Neuronal stem cell (in vitro differentiated cells): ENCODE measurements at regions not wholly inside any gene's neighbourhood (a gene's known extent, or its start where the extent isn't known, plus 50 kb on each side); places are given as distances from the start of the nearest gene placed in this dataset.

ENCODE experiments used
- DNase-seq: peaks from one replicate; pipeline ENCODE4 v3.0.0-alpha.2; 2013; ENCODE audit warnings: low spot score
- H2AFZ ChIP-seq: one replicate; pipeline ENCODE4 v1.6.1; 2013; ENCODE audit warnings: mild to moderate bottlenecking, low read length, inconsistent platforms
- H2AK5ac ChIP-seq: 2 replicates; pipeline ENCODE4 v1.6.1; 2013; ENCODE audit warnings: low read depth, mild to moderate bottlenecking, inconsistent platforms, low read length, moderate library complexity, mixed read lengths
- H2BK120ac ChIP-seq: 2 replicates; pipeline ENCODE4 v1.6.1; 2013; ENCODE audit warnings: low read depth, mild to moderate bottlenecking, inconsistent platforms, low read length, moderate library complexity, mixed read lengths
- H2BK12ac ChIP-seq: one replicate; pipeline ENCODE4 v1.6.1; 2013; ENCODE audit warnings: low read length, inconsistent platforms
- H2BK15ac ChIP-seq: 2 replicates; pipeline ENCODE4 v1.6.1; 2013; ENCODE audit warnings: mild to moderate bottlenecking, low read length, inconsistent platforms, mixed read lengths
- H2BK5ac ChIP-seq: one replicate; pipeline ENCODE4 v1.6.1; 2013; ENCODE audit warnings: inconsistent platforms, mild to moderate bottlenecking, low read length, moderate library complexity
- H3K14ac ChIP-seq: one replicate; pipeline ENCODE4 v1.6.1; 2013; ENCODE audit warnings: low read length, inconsistent platforms
- H3K18ac ChIP-seq: 2 replicates; pipeline ENCODE4 v1.6.1; 2013; ENCODE audit warnings: low read length, inconsistent platforms
- H3K23ac ChIP-seq: 2 replicates; pipeline ENCODE4 v1.6.1; 2013; ENCODE audit warnings: low read depth, mild to moderate bottlenecking, mixed read lengths, low read length, inconsistent platforms; ENCODE audit not compliant: poor library complexity
- H3K27ac ChIP-seq: replicated peaks from 3 replicates; pipeline ENCODE4 v1.5.1; 2013; ENCODE audit warnings: low read length, inconsistent platforms
- H3K27me3 ChIP-seq, 3 experiments: 2 replicates each; pipeline ENCODE4 v1.6.1; 2013; ENCODE audit warnings: low read length in 3 of 3, mild to moderate bottlenecking in 2 of 3, inconsistent platforms in 1 of 3, low read depth in 1 of 3, mixed read lengths in 1 of 3, moderate library complexity in 1 of 3; ENCODE audit not compliant: control insufficient read depth in 3 of 3, insufficient read depth in 3 of 3
- H3K36me3 ChIP-seq, 2 donors: replicated peaks in 1 of 2; 2 replicates each; pipeline ENCODE4 v1.6.1; 2013; ENCODE audit warnings: low read length in 2 of 2; ENCODE audit not compliant: control insufficient read depth in 2 of 2, insufficient read depth in 2 of 2
- H3K4ac ChIP-seq: 2 replicates; pipeline ENCODE4 v1.6.1; 2013; ENCODE audit warnings: inconsistent platforms, mild to moderate bottlenecking, low read length, moderate library complexity
- H3K4me1 ChIP-seq, 2 donors: 1 replicate in 1 of 2; 2 replicates in 1 of 2; pipeline ENCODE4 v1.6.1; 2013; ENCODE audit warnings: low read length in 2 of 2, low read depth in 1 of 2; ENCODE audit not compliant: control insufficient read depth in 2 of 2, insufficient read depth in 1 of 2
- H3K4me2 ChIP-seq: one replicate; pipeline ENCODE4 v1.6.1; 2013; ENCODE audit warnings: mild to moderate bottlenecking, low read length, inconsistent platforms; ENCODE audit not compliant: insufficient read depth, poor library complexity, severe bottlenecking
- H3K4me3 ChIP-seq, 2 donors: 2 replicates each; pipeline ENCODE4 v1.5.1; 2013; ENCODE audit warnings: low read length in 2 of 2, mild to moderate bottlenecking in 2 of 2, inconsistent platforms in 1 of 2, moderate library complexity in 1 of 2
- H3K79me1 ChIP-seq: one replicate; pipeline ENCODE4 v1.6.1; 2013; ENCODE audit warnings: low read depth, mild to moderate bottlenecking, inconsistent platforms, low read length, moderate library complexity
- H3K9ac ChIP-seq: one replicate; pipeline ENCODE4 v1.6.1; 2013; ENCODE audit warnings: mild to moderate bottlenecking, low read depth, low read length, inconsistent platforms; ENCODE audit not compliant: poor library complexity
- H3K9me3 ChIP-seq, 2 donors: replicated peaks in 1 of 2; 2 replicates each; pipeline versions ENCODE3 to v1.6.1; 2013; ENCODE audit warnings: low read length in 2 of 2, mild to moderate bottlenecking in 2 of 2, inconsistent platforms in 1 of 2, low read depth in 1 of 2, mixed read lengths in 1 of 2, moderate library complexity in 1 of 2; ENCODE audit not compliant: control insufficient read depth in 2 of 2, insufficient read depth in 1 of 2
- H4K8ac ChIP-seq: one replicate; pipeline ENCODE4 v1.6.1; 2013; ENCODE audit warnings: low read depth, mild to moderate bottlenecking, inconsistent platforms, low read length, moderate library complexity
- H4K91ac ChIP-seq: one replicate; pipeline ENCODE4 v1.6.1; 2013; ENCODE audit warnings: low read length, low read depth, mild to moderate bottlenecking, inconsistent platforms; ENCODE audit not compliant: poor library complexity
- WGBS, 2 donors: extraction: QIAGEN DNeasy Blood & Tissue Kit; methylation state at CpG; one replicate each; pipeline ENCODE4 v1.1.7; 2013; ENCODE audit warnings: missing lambda C conversion rate in 2 of 2, mixed read lengths in 1 of 2; ENCODE audit not compliant: insufficient read length in 2 of 2, insufficient replicate concordance in 1 of 2; ENCODE audit errors: extremely low coverage in 2 of 2; 5-methylcytosine and 5-hydroxymethylcytosine counted together

GRCh38 chr3:193118907-193119306 lies 122.1 kb upstream of the PLAAT1 start:
- Histone ChIP-seq H3K4me2 (no peak overlapping the region), H2BK5ac (no peak overlapping the region), H2BK120ac (no peak overlapping the region), H3K79me1 (no peaks in the 10 kb centered on the region), H3K27ac (no peak overlapping the region), H4K8ac (no peak overlapping the region), H2BK15ac (no peak overlapping the region), H3K4me3 (no peak overlapping the region), H2BK12ac (no peak overlapping the region), H3K23ac (no peak overlapping the region), H2AFZ (no peak overlapping the region), H3K14ac (no peak overlapping the region), H3K9me3 (peaks cover 0 to 2% of the 10 kb centered on the region in 2 donors), H4K91ac (no peak overlapping the region), H3K18ac (no peak overlapping the region), H3K4me1 (no peaks in the 10 kb centered on the region), H3K9ac (no peak overlapping the region), H3K4ac (no peak overlapping the region), H2AK5ac (no peak overlapping the region), H3K36me3 (no peaks in the 10 kb centered on the region), H3K27me3 (no peaks in the 10 kb centered on the region)
- no peak for DNase-seq
- WGBS, 2 donors = no CpG with 5 or more reads among the region's 1 CpG

- H3K79me1 ChIP-seq = no peaks in the 10 kb centered on the region
Observed at GRCh38 chr3:193119926-193120325, 121.1 kb upstream of the PLAAT1 start.

GRCh38 chr3:193124861-193125260 lies 116.2 kb upstream of the PLAAT1 start:
- H3K4ac ChIP-seq = no peak overlapping the region
- H3K23ac ChIP-seq = no peak overlapping the region
- no peak overlapping the region for H3K9ac ChIP-seq
- H3K4me1 ChIP-seq = no peaks in the 10 kb centered on the region
- H4K91ac ChIP-seq = no peak overlapping the region
- H2BK120ac ChIP-seq = no peak overlapping the region
- no peaks in the 10 kb centered on the region for H3K36me3 ChIP-seq
- no peak overlapping the region for H2AK5ac ChIP-seq
- no peak overlapping the region for H2BK12ac ChIP-seq
- no peak overlapping the region for H3K27ac ChIP-seq
- no peaks in the 10 kb centered on the region for H3K79me1 ChIP-seq
- DNase-seq = no peak
- no peak overlapping the region for H3K4me3 ChIP-seq
- no peaks in the 10 kb centered on the region for H3K9me3 ChIP-seq
- no peak overlapping the region for H2BK5ac ChIP-seq
- H3K14ac ChIP-seq = no peak overlapping the region
- peaks cover 0 to 3% (median 0%) of the 10 kb centered on the region in 3 experiments for H3K27me3 ChIP-seq
- no peak overlapping the region for H3K4me2 ChIP-seq
- H3K18ac ChIP-seq = no peak overlapping the region
- H2BK15ac ChIP-seq = no peak overlapping the region
- no peak overlapping the region for H4K8ac ChIP-seq
- H2AFZ ChIP-seq = no peak overlapping the region
- WGBS, 2 donors = no CpG with 5 or more reads among the region's 9 CpGs

More at GRCh38 chr3:193119926-193120325, 121.1 kb upstream of the PLAAT1 start:
- Histone ChIP-seq H2AK5ac (no peak overlapping the region), H3K4me3 (no peak overlapping the region), H4K8ac (no peak overlapping the region), H3K23ac (no peak overlapping the region), H2BK5ac (no peak overlapping the region), H3K9ac (no peak overlapping the region), H3K18ac (no peak overlapping the region), H2BK15ac (no peak overlapping the region), H4K91ac (no peak overlapping the region), H3K14ac (no peak overlapping the region), H3K36me3 (no peaks in the 10 kb centered on the region), H3K4ac (no peak overlapping the region), H2BK120ac (no peak overlapping the region), H2AFZ (no peak overlapping the region), H2BK12ac (no peak overlapping the region), H3K4me1 (no peaks in the 10 kb centered on the region), H3K9me3 (peaks cover 0 to 2% of the 10 kb centered on the region in 2 donors), H3K27ac (no peak overlapping the region), H3K27me3 (no peaks in the 10 kb centered on the region), H3K4me2 (no peak overlapping the region)
- no peak for DNase-seq
- no CpG with 5 or more reads among the region's 3 CpGs for WGBS, 2 donors

GRCh38 chr3:193129607-193130006 lies 111.4 kb upstream of the PLAAT1 start:
- Histone ChIP-seq H3K4me2 (no peak overlapping the region), H3K4ac (no peak overlapping the region), H4K8ac (no peak overlapping the region), H2BK120ac (no peak overlapping the region), H3K9me3 (no peaks in the 10 kb centered on the region), H3K27me3 (peaks cover 0 to 3% (median 0%) of the 10 kb centered on the region in 3 experiments), H2BK15ac (no peak overlapping the region), H3K9ac (no peak overlapping the region), H2BK5ac (no peak overlapping the region), H3K79me1 (no peaks in the 10 kb centered on the region), H3K4me3 (no peak overlapping the region), H3K36me3 (no peaks in the 10 kb centered on the region), H2AK5ac (no peak overlapping the region), H3K14ac (no peak overlapping the region), H3K4me1 (no peaks in the 10 kb centered on the region), H3K27ac (no peak overlapping the region), H3K18ac (no peak overlapping the region), H3K23ac (no peak overlapping the region), H2BK12ac (no peak overlapping the region), H2AFZ (no peak overlapping the region), H4K91ac (no peak overlapping the region)
- WGBS, 2 donors = 100% methylated on average over 1 of the region's 4 CpGs; no CpG with 5 or more reads in 1 of the 2 donors
- DNase-seq = no peak
